SIG-M5 treated with dmso at 0.1 percent for 504 hours (cell line): ENCODE measurements at regions not wholly inside any gene's neighbourhood (a gene's known extent, or its start where the extent isn't known, plus 50 kb on each side); places are given as distances from the start of the nearest gene placed in this dataset.
"Not testable (repeated sequence)": the region's sequence is repeated elsewhere in the genome, so short reads cannot be mapped to it uniquely, and the experiment has no call there.

Experiments
- DNase-seq: peaks from one replicate; lab custom pipeline; 2025; ENCODE audit not compliant: unreplicated experiment; lab: John Stamatoyannopoulos, UW

DNA sequence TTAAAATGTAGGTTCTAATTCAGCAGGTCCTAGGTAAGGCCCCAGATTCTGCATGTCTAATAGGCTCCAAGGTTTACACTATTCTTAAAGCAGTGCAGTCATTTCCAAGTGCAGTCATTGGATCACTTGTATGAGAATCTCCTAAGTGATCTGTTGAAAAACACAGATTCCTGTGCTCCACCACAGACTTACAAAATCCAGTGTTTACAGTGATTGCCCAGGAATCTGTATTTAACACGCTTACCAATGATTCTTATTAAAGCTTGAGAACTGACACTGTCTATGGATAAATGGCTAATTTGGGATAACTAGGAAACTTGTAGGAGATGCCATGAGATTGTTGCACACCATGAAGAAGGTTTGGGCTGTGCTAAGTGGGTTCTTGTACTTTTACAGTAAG is 104.6 kb upstream of the PLEKHG1 start:
- DNase-seq, result no peak

DNA sequence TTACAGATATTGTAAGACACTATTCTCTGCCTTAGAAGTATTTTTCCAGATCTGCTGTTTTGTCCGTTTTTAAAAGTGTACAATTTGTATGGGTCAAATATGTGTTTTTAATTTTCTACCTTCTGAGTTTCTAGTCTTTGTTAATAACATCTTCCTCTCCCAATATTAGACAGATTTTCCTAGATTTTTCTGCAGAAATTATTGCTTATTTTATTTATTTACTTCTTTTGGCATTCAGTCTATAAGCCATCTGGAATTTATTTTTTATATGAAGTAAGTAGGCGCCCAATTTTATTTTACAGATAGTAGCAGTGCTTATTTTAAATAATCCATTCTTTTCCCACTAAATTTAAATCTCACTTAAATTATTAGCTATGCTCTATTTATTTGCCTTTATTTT is 103.1 kb upstream of the PLEKHG1 start:
- DNase-seq, result no peak

DNA sequence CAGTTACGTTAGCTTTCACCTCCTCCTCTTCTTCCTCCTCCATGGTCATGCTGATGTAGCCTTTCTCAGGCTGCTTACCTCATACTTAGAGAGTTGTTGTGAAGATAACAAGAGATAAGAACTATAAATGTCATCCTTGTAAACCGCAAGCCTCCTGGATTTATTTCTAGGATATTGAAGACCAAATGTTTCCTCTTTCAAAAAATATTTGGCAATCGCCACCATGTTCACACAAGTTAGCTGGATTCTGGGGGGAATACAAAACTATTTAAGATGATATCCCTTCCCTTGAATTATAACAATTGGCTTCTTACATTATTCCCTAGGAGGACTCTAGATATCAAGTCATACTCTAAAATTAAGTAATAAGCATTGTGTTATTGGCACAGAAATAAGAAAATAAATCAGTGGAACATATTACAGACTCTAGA is 99.8 kb upstream of the PLEKHG1 start:
- no peak for DNase-seq

DNA sequence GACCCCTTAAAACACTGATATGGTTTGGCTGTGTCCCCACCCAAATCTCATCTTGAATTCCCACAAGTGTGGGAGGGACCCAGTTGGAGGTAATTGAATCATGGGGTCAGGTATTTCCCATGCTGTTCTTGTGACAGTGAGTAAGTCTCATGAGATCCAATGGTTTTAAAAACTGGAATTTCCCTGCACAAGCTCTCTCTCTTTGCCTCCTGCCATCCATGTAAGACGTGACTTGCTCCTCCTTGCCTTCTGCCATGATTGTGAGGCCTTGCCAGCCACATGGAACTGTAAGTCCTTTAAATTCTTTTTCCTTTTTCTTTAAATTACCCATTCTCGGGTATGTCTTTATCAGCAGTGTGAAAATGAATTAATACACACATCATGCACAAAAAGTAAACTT is 99.1 kb upstream of the PLEKHG1 start:
- not testable (repeated sequence) for DNase-seq

DNA sequence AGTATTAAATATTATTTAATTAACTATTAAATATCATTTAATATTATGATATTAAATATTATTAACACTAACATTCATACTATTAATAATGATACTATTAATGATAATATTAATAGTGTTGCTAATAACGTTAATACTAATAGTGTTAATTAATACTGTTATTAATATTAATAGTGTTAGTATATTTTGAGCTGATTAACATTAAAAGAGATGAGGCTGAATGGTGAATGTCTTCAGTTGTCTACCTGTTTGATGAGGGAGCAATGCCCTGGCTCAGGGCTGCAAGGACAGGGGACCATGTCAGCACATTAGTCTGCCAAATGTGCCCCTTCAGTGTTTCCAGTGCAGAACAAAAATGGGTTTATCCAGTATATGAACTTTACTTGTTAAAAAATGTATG is 96.6 kb upstream of the PLEKHG1 start:
- DNase-seq, result no peak

DNA sequence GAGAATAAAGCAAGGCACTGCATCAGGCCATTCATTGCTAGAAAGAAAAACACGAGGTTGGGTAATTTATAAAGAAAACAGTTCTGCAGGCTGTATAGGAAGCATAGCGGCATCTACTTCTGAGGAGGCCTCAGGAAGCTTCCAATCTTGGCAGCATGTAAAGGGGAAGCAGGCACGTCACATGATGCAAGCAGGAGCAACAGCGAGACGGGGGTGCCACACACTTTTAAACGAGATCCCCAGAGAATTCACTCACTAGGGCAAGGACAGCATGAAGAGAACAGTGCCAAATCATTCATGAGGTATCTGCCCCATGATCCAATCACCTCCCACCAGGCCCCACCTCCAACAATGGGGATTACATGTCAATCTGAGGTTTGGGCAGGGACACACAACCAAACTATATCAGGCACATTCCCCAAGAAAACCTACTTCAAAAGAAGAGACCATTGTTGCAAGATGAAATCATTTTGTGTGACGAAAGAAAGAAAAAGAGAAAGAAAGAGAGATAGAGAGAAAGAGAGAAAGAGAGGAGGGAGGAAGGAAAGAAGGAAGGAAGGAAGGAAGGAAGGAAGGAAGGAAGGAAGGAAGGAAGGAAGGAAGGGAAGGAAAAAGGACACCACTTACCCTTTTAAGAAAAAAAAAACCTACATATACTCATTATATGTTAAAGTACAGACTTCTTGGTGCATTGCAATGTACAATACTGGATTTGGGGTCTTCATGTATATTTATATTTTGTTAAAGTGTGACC is 95.9 kb upstream of the PLEKHG1 start:
- no peak for DNase-seq

DNA sequence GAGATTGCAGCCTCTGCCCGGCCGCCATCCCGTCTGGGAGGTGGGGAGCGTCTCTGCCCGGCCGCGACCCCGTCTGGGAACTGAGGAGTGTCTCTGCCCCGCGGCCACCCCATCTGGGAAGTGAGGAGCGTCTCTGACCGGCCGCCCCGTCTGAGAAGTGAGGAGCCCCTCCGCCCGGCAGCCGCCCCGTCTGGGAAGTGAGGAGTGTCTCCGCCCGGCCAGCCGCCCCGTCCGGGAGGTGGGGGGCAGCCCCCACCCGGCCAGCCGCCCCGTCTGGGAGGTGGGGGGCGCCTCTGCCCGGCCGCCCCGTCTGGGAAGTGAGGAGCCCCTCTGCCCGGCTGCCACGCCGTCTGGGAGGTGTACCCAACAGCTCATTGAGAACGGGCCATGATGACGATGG is 92.3 kb upstream of the PLEKHG1 start:
- DNase-seq, result not testable (repeated sequence)

DNA sequence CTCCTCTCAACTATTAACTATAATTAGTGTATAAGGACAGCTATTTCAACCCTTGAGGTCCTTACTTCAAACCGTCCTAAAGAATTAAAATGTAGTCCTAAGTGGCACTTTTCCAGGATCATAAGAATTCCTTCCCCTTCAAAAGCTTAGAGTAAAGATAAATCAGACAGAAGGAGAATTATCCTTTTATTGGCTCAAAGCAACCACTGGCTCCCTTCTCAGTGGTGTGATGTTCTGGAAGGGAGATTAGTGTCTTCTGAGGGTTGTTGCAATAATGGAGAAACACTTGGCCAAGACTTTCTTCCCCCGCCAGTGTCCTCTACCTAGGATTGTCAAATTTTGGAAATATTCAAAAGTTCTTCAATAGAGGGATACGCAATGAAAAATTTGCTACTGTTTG is 89.1 kb upstream of the PLEKHG1 start:
- no peak for DNase-seq

DNA sequence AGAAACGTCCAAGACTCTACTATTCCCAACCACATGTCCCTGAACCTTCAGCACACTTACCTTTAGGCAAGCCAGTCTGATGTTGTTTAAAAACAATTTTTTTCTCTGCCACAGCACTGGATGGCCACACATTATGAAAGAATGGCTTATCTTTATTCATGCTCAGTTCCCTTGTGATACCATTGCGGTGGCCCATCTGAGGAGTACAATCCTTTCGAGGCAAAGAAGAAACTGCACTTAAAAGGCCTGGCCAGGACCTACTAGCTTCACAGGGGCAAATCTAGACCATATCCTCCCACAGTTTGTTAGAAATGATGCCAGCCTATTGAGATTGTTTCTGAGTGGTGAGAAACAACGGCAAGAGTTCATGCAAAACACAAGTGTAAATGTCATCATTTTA is 88.4 kb upstream of the PLEKHG1 start:
- DNase-seq, result no peak

DNA sequence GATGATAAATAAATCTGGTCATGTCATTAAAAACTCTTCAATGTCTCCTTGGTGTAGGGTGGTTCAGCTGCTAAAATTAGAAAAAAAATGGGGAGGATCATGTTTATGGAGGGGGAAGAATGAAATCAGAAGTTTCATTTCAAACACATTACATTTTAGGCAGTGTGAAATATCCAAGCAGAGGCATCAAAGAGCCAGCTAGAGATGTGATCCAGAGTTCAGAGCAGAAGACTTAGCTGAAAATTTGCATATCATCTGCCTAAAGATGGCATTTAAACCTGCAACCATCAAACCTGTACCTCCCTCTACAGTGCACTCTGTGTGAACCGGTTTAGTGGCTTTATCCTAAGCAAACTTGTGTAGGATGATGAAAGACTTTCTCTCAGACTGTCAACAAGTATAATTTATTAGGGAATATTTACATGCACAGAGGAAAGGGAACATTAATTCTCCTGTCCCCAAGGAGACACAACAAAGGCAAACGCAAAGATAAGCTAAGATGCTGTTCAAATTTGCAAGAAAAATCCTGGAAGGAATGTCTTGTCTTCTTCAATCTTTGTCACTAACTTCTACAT is 84.8 kb upstream of the PLEKHG1 start:
- DNase-seq, result peak; percentile 45

DNA sequence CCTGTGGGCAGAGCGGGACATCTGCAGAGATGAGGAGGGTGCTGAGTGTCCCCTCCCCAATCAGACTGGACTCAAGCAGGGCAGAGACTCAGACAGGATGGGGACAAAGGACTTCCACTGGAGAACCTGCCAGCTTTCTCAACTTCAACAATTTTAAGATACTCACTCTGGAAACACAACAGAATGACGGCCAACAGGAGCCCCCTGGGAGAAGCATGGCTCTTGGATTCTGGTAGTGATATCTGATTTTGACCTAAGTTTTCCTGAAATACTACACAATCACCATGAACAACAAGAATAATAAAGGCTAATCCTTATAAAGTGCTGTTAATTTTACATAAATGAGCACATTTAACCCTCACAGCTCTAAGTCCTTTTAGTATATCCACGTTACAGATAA is 83.5 kb upstream of the PLEKHG1 start:
- no peak for DNase-seq

DNA sequence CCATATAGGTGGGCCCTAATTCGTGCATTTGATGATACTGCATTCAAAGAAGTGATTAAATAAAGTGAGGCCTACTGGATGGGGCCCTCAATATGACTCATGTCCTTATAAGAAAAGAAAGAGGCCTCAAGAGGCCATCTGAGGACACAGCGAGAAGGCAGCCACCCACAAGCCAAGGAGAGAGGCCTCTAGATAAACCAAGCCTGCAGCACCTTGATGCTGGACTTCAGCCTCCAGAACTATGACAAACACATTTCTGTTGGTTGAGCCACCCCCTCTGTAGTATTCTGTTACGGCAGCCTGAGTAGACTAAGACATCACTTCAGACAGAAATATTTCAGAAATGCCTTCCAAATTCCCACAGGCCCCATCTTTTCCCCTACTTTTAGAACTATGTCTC is 82.5 kb upstream of the PLEKHG1 start:
- DNase-seq, result no peak

DNA sequence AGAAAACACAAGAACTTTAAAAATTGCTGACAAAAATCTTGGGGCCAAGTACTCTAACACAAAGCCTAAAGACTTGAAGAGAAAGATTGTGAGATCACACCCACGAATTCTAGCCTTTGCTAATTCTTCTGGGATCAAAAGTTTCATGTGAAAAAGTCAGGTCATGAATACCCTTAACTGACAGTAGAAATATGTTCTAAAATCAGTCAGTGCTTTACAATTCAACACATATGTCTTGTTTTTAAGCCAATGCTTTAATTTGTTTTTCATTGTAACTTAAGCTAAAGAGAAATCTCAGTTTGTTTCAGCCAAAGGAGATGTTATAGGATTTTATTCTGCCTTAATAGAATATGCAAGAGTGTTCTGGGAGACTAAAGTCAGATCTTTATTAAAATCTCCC is 78.2 kb upstream of the PLEKHG1 start:
- no peak for DNase-seq

DNA sequence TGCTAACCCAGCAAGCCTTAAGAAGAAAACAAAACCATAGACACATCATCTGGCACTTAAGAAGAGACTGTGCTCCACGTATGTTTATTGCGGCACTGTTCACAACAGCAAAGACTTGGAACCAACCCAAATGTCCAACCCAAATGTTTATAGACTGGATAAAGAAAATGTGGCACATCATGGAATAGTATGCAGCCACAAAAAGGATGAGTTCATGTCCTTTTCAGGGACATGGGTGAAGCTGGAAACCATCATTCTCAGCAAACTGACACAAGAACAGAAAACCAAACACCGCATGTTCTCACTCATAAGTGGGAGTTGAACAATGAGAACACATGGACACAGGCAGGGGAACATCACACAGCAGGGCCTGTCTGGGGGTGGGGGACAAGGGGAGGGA is 76.5 kb upstream of the PLEKHG1 start:
- DNase-seq, result not testable (repeated sequence)

DNA sequence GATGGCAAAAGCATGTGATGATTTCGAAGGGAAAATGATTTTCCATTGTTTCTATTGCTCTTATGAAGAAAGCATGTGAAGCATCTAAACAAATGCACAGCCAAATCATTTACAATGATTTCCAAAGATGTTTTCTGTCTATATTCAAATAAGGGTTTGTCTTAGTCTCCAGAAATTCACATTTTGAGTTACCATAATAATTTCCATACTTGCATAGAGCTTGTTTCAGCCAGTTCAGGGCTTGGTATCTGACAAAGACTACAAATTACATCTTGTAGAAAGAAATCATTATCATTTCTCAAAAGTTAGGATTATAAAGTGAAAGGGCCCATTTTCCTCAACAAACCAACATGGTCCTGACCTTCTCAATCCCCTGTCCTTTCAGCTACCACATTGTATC is 74.4 kb upstream of the PLEKHG1 start:
- no peak for DNase-seq

DNA sequence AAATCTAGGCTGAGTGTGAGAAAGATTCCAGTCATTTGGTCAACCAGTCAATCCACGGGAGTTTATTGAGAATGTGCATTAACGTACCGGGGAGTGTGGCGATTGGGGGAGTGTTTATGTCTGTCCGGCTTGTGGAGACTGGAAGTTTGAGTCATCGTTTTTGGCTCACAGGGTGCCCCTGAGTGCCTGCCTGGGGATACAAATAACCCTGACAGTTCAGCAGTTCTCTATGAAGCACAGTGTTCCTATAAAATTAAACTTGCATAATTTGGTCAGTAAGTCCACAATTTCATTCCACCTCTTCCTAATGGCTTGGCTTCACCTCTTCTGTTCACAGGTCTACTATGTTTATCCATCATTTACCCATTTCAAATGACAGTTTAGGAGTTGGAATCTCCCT is 72.6 kb upstream of the PLEKHG1 start:
- no peak for DNase-seq

DNA sequence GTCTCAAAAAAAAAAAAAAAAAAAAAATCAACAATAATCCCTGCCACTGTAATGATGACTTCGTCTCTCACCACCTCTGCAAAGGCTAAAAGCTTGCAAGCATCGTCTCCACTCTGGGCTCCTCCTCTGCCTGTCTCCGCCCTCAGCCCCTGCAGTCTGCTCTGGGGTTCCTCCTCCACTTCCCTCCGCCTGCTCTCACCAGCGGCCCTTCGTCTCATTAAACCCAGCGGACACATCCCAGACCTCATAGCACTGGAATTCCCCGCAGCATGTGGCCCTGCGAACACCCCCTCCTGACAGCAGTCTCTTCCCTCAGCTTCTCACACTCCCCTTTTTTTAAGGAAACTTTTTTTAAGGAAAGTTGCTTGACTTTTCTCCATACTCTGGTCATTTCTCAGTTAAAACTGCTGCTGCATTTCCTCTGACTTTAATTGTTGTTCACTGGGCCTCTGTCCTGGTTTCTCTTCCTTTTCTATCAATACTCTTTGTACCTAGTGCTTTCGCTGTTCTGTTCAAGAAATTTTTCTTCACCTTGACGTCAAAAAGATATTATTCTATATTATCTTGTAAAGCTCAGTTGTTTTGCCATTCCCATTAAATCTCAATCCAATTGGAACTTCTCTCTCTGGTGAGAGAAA is 70.9 kb upstream of the PLEKHG1 start:
- no peak for DNase-seq

DNA sequence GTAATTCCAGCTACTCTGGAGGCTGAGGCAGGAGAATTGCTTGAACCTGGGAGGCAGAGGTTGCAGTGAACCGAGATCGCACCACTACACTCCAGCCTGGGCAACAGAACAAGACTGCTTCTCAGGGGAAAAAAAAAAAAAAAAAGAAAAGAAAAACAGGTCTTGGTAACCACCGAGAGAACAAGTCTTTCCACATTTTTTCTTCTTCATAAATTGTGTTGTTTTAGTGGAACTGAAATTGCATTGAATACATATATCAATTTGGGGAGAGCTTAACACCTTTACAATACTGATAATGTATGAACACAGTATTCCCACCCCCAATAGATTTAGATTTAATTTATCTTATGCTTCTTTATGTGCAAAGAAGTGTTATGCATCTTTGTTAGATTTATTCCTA is 70.0 kb upstream of the PLEKHG1 start:
- no peak for DNase-seq

DNA sequence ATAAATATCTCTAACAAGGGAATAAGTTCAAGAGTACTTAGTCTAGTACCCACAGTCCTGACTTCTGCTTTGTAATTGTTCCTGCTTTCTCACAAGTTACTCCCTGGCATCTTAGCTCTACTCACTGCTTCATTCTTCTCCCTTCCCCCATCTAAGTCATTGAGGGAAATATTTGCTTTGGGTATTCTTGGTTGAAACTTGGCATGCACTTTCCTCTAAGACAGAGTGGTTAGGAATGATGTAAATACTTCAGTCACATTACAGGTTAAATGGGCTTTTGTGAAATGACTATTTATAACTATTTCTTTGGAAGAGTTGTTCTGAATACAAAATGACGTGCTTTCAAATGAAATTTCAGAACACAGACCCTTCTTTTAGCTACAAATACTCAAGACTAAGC is 67.7 kb upstream of the PLEKHG1 start:
- no peak for DNase-seq

DNA sequence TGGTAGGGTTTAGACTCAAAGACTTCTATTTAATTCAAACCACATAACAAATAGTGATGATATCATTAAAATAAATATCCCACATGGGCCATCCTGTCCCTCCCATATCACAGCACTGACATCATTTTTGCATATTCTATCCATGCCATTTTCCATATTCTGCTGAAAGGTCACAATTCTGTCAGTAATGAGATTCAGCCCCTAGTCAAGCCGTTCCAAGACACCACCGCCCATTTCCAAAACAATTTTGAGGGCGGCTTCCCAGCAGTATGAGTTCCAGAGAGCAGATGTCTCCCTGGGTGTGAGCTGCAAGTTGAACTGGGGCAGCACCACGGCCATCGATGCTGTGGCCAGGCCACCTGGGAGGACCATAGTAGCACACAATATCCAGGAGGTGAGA is 65.1 kb upstream of the PLEKHG1 start:
- DNase-seq, result no peak

DNA sequence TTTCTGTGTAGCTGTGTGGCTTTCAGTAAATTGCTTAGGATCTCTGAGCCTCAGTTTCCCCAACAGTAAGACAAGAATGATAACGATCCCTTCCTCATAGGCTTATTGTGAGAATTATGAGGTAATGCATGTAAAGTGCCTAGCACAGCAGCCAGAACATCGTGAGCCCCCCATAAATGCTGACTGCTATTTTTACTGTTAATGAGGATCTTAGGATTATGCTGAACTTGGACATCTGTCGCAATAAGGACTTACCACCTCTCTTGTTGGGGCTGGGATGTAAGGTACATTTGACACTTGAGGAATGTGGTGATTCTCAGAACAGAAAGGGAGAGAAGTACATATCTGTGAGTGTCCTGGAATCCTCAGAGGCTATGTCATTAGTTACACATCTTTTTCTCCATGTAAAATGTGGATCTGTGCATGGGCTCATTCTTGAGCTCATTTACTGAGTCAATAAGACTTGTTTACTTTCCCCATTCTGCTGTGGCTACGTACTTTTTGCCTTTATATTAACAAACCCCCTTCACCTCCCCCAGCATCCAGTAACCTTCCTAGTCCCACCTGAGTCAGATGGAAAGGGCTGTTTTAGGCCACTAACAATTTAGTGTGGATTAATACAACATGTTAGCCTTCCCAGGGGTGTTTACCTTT is 64.4 kb upstream of the PLEKHG1 start:
- DNase-seq, result no peak

DNA sequence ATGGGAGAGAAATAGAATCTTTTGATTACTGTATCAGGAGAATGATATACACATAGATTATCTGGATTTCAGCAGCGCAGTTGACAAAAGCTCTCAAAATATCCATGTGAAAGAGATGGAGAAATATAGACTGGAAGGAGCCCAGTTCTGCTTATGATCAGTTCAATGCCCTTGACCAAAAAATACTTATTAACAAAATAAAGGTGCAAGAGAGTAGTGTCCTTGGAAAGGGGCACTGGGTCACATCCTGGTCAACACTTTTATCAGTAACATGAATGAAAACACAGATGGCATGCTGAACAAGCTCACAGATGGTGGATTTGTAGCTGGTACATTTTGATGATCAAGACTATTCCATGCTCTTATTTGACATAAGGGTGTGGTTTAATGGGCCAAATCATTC is 63.9 kb upstream of the PLEKHG1 start:
- DNase-seq, result no peak
